ENCODE measurements at regions not wholly inside any gene's neighbourhood (a gene's known extent, or its start where the extent isn't known, plus 50 kb on each side); places are given as distances from the start of the nearest gene placed in this dataset.
"Not testable (repeated sequence)": the region's sequence is repeated elsewhere in the genome, so short reads cannot be mapped to it uniquely, and the experiment has no call there.

DNA sequence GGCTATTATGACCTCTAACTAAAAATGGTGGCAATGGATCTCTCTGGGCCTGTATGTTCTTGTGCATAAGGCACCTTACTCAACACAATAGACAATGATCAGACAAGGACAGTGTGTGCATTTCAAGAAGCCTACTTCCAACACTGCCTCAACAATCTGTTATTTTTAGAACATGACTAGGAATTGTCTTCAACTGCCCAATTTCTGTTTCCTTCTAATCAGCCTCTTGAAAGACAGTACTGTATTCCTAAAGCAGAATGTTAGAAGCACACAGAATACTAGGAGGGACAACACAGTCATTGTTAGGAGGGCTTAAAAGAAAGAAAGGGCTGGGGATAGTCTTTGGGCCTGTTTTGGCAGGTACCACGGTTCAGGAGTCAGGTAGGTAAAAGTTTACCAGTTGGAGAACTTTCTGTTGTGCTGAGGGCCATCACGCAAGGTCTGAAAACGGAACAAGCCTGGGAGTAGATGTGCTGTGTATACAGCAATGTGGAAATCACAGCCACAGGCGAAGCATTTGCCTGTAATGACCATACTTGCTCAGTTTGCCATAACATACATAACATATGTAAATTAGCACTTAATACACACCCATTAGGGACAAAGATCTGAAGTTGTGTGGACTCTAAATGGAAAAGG lies 100.8 kb upstream of the ATXN3L start:
- DNase-seq (ENCODE audit: low read depth) = no peak

- DNase-seq (ENCODE audit: low read depth) = no peak
These were observed 100.1 kb upstream of the ATXN3L start for GRCh38 chrX:13419918-13420317.

- DNase-seq (ENCODE audit: low read depth) = no peak
These were observed 99.4 kb upstream of the ATXN3L start for GRCh38 chrX:13419276-13419675.

- peak; percentile 85 for DNase-seq (ENCODE audit: low read depth)
These were observed 98.6 kb upstream of the ATXN3L start for GRCh38 chrX:13418126-13419097.

DNA sequence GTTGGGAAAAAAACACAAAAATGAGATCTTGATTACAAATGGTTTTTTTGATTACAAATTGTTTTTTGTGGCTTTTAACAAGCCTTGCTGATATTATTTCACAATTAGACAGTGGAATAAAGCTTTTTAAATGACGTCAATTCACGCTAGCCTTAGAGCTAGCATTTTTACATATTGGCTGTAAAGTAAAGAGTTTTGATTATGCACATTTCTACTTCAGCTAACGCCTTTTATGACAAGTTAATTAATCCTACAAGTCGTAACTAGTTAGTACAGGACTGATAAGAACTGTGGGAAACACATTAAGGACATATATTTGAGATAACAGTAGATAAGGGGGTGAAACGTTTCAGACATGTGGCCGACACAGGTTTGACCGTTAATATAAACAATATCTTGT lies 95.7 kb upstream of the ATXN3L start:
- DNase-seq (ENCODE audit: low read depth) = no peak

- no peak for DNase-seq (ENCODE audit: low read depth)
These were observed 94.3 kb upstream of the ATXN3L start for GRCh38 chrX:13414006-13414647.

- no peak for DNase-seq (ENCODE audit: low read depth)
These were observed 92.4 kb upstream of the ATXN3L start for GRCh38 chrX:13412208-13412600.

DNA sequence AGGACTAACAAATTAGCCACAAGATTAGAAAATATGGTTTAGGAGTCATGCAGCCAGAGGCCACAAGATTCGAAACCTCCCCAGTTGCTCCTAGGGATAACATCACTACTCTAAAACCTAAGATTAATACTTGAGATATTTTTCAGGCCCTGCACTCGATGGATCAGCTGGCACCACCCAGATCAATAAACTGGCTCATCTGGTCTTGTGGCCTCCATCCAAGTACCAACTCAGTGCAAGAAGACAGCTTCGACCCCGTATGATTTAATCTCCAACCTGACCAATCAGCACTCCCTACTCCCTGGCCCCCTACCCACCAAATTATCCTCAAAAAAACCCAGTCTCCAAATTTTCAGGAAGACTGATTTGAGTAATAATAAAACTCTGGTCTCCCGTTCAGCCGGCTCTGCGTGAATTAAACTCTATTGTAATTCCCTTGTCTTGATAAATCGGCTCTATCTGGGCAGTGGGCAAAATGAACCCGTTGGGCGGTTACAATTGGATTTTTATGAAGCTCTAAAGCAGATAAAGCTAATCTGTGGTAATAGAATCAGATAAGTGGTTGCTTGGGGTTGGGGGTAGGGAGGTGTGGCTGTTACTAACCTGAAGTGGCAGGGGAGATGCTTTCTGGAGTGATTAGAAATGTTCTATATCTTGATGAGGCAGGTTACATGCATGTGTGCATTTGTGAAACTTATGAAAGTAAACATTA lies 91.8 kb upstream of the ATXN3L start:
- no peak for DNase-seq (ENCODE audit: low read depth)

DNA sequence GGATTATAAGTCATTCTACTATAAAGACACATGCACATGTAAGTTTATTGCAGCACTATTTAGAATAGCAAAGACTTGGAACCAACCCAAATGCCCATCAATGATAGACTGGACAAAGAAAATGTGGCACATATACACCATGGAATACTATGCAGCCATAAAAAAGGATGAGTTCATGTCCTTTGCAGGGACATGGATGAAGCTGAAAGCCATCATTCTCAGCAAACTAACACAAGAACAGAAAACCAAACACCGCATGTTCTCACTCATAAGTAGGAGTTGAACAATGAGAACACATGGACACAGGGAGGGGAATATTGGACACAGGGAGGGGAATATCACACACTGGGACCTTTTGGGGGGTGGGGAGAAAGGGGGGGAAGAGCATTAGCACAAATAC lies 88.7 kb upstream of the ATXN3L start:
- not testable (repeated sequence) for DNase-seq (ENCODE audit: low read depth)

- DNase-seq (ENCODE audit: low read depth) = not testable (repeated sequence)
These were observed 84.9 kb upstream of the ATXN3L start for GRCh38 chrX:13404777-13405176.

GRCh38 chrX:13404364-13404763 lies 84.5 kb upstream of the ATXN3L start:
- DNase-seq (ENCODE audit: low read depth) = no peak

DNA sequence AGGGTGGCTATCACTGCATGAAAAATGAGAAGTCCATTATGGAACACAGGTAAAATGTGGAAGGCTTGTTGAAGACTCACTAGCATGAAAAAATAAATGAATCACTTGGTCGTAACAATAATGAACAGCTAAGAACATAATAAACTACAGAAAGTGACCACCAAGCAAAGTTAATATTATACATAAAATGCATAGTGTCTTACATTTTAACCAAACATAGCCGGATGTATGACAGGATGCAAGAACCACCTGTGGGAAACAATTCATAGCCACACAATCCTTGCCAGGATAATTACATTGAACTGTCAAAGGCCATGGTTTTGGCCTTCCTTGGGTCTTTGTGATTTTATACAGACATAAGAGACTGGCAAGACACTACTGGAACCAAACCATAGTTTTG lies 81.9 kb upstream of the ATXN3L start:
- DNase-seq (ENCODE audit: low read depth) = no peak

GRCh38 chrX:13398839-13399238 lies 79.0 kb upstream of the ATXN3L start:
- DNase-seq (ENCODE audit: low read depth) = no peak

GRCh38 chrX:13397878-13398818 lies 78.3 kb upstream of the ATXN3L start:
- DNase-seq (ENCODE audit: low read depth) = peak; percentile 99

DNA sequence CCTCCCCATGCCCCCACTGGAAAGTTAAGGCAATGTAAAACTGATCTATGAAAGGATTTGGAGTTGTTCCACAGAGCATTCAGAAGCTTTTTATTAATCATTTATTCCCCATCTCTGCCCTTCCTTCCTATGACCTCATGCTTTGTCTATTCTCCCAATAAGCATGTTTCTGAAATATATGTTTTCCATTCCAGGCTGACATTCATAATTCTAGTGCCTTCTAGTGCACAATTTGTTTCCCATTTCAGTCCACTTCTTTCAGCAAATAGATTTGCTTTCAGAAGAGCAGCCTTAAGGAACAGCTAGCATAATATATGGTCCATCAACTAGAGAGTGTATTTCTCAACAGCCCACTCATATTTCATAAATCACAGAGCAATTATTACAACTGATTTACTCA lies 77.1 kb upstream of the ATXN3L start:
- peak; percentile 51 for DNase-seq (ENCODE audit: low read depth)

GRCh38 chrX:13389501-13389900 lies 69.6 kb upstream of the ATXN3L start:
- DNase-seq (ENCODE audit: low read depth) = no peak

GRCh38 chrX:13387666-13388494 lies 68.0 kb upstream of the ATXN3L start:
- peak; percentile 81 for DNase-seq (ENCODE audit: low read depth)

GRCh38 chrX:13386636-13387035 lies 66.8 kb upstream of the ATXN3L start:
- no peak for DNase-seq (ENCODE audit: low read depth)

GRCh38 chrX:13386092-13386491 lies 66.2 kb upstream of the ATXN3L start:
- no peak for DNase-seq (ENCODE audit: low read depth)

GRCh38 chrX:13383907-13384306 lies 64.1 kb upstream of the ATXN3L start:
- no peak for DNase-seq (ENCODE audit: low read depth)

Measured in M059J (cell line).